GM18907 (cell line): ENCODE measurements at regions not wholly inside any gene's neighbourhood (a gene's known extent, or its start where the extent isn't known, plus 50 kb on each side); places are given as distances from the start of the nearest gene placed in this dataset.

Source experiments
- ATAC-seq: cut with Tn5 transposase; IDR thresholded peaks from one replicate; pipeline ENCODE4 v1.9.1; 2021; ENCODE audit warnings: mild to moderate bottlenecking, moderate library complexity; ENCODE audit not compliant: unreplicated experiment

- no peak for ATAC-seq
Observed at GRCh38 chr21:38556390-38556789, 58.1 kb upstream of the ERG start.

GRCh38 chr21:38561205-38561604 is 62.9 kb upstream of the ERG start:
- no peak for ATAC-seq

- ATAC-seq: no peak
Observed at GRCh38 chr21:38561613-38562581, 63.6 kb upstream of the ERG start.

- no peak for ATAC-seq
Observed at GRCh38 chr21:38567335-38567969, 69.2 kb upstream of the ERG start.

- no peak for ATAC-seq
Observed at GRCh38 chr21:38567970-38568360, 69.7 kb upstream of the ERG start.

GRCh38 chr21:38569733-38570132 is 71.5 kb upstream of the ERG start:
- no peak for ATAC-seq

GRCh38 chr21:38570596-38570995 is 72.3 kb upstream of the ERG start:
- no peak for ATAC-seq

- no peak for ATAC-seq
Observed at GRCh38 chr21:38574895-38575575, 76.8 kb upstream of the ERG start.

GRCh38 chr21:38577887-38578286 is 79.6 kb upstream of the ERG start:
- ATAC-seq: no peak

- no peak for ATAC-seq
Observed at GRCh38 chr21:38590449-38591217, 92.4 kb upstream of the ERG start.

GRCh38 chr21:38591218-38591537 is 92.9 kb upstream of the ERG start:
- ATAC-seq: no peak

GRCh38 chr21:38596264-38597042 is 98.2 kb upstream of the ERG start:
- ATAC-seq: no peak

GRCh38 chr21:38597421-38597820 is 99.1 kb upstream of the ERG start:
- ATAC-seq: no peak

- ATAC-seq: no peak
Observed at GRCh38 chr21:38598413-38598812, 100.1 kb upstream of the ERG start.

- ATAC-seq: no peak
Observed at GRCh38 chr21:38599381-38599975, 101.2 kb upstream of the ERG start.

GRCh38 chr21:38600106-38600505 is 101.8 kb upstream of the ERG start:
- no peak for ATAC-seq

- ATAC-seq: no peak
Observed at GRCh38 chr21:38605236-38605635, 107.0 kb upstream of the ERG start.

- ATAC-seq: no peak
Observed at GRCh38 chr21:38609580-38609979, 111.3 kb upstream of the ERG start.

- no peak for ATAC-seq
Observed at GRCh38 chr21:38610623-38611251, 112.5 kb upstream of the ERG start.
